ENCODE measurements at regions not wholly inside any gene's neighbourhood (a gene's known extent, or its start where the extent isn't known, plus 50 kb on each side); places are given as distances from the start of the nearest gene placed in this dataset.

DNA sequence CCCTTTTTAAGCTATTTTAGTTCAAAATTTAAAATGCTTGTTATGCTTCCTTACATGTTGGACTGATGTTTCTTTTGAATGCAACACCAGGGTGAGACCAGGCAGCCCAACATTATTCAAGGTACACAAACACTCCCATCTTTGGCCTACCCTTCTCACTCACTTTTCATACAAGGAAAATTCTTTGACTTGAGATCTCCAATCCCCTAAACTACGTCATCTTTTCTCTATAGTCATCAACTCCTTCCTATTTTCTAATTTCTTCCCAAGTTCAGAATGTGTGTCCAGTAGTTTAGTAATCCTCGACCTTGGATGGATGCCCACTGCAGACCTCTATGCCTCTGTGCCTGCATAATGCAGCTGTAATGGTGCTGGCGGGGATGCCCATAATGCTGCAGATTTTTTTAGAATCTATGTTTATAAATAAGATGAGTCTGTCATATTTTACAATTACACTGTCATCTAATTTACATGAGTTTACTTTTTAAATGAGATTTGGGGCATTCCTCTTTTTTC, 108.7 kb downstream of the ID4 start:
- DNase-seq (ENCODE audit: extremely low read depth, insufficient read length) = no peak
- no peaks in the 10 kb centered on the region for H3K36me3 ChIP-seq (ENCODE audit: control insufficient read depth, insufficient read depth, low read length)
- TF ChIP-seq, protein P1, sequence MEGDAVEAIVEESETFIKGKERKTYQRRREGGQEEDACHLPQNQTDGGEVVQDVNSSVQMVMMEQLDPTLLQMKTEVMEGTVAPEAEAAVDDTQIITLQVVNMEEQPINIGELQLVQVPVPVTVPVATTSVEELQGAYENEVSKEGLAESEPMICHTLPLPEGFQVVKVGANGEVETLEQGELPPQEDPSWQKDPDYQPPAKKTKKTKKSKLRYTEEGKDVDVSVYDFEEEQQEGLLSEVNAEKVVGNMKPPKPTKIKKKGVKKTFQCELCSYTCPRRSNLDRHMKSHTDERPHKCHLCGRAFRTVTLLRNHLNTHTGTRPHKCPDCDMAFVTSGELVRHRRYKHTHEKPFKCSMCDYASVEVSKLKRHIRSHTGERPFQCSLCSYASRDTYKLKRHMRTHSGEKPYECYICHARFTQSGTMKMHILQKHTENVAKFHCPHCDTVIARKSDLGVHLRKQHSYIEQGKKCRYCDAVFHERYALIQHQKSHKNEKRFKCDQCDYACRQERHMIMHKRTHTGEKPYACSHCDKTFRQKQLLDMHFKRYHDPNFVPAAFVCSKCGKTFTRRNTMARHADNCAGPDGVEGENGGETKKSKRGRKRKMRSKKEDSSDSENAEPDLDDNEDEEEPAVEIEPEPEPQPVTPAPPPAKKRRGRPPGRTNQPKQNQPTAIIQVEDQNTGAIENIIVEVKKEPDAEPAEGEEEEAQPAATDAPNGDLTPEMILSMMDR (IDR thresholded peaks at IDR 0.05; ENCODE audit: insufficient read depth, low read length, poor library complexity, severe bottlenecking) = no peak
- no peaks in the 10 kb centered on the region for H3K27me3 ChIP-seq (replicated peaks; ENCODE audit: control insufficient read depth, insufficient read depth, low read length)
- no peak overlapping the region for H3K4me3 ChIP-seq (replicated peaks; ENCODE audit: low read depth, low read length)

DNA sequence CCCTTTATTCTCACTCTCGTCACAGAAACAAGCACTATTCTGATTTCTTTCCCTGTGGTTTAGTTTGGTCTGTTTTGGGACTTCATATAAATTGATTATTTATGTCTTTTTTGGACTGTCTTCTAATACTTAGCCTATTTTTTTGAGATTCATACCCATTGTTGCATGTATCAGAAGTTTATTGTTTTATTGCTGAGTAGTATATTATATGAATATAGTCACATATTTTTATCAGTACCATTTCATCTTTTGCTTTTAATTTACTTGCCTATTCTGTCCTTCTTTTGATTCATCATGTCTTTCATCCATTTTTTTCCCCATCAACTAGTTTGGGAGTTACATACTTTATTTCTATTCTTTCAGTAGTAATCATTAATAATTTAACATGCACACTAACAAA, 112.0 kb downstream of the ID4 start:
- Histone ChIP-seq H3K36me3 (ENCODE audit: control insufficient read depth, insufficient read depth, low read length) (no peaks in the 10 kb centered on the region), H3K27me3 (replicated peaks; ENCODE audit: control insufficient read depth, insufficient read depth, low read length) (no peaks in the 10 kb centered on the region), H3K4me3 (replicated peaks; ENCODE audit: low read depth, low read length) (no peak overlapping the region)
- no peak for DNase-seq (ENCODE audit: extremely low read depth, insufficient read length)
- TF ChIP-seq, protein P1 (IDR thresholded peaks at IDR 0.05; ENCODE audit: insufficient read depth, low read length, poor library complexity, severe bottlenecking) = no peak

GRCh38 chr6:19964115-19964514, 126.9 kb downstream of the ID4 start:
- H3K4me3 ChIP-seq (replicated peaks; ENCODE audit: low read depth, low read length) = no peak overlapping the region
- no peaks in the 10 kb centered on the region for H3K27me3 ChIP-seq (replicated peaks; ENCODE audit: control insufficient read depth, insufficient read depth, low read length)
- TF ChIP-seq, protein P1 (IDR thresholded peaks at IDR 0.05; ENCODE audit: insufficient read depth, low read length, poor library complexity, severe bottlenecking) = no peak
- no peak for DNase-seq (ENCODE audit: extremely low read depth, insufficient read length)
- H3K36me3 ChIP-seq (ENCODE audit: control insufficient read depth, insufficient read depth, low read length) = no peaks in the 10 kb centered on the region

DNA sequence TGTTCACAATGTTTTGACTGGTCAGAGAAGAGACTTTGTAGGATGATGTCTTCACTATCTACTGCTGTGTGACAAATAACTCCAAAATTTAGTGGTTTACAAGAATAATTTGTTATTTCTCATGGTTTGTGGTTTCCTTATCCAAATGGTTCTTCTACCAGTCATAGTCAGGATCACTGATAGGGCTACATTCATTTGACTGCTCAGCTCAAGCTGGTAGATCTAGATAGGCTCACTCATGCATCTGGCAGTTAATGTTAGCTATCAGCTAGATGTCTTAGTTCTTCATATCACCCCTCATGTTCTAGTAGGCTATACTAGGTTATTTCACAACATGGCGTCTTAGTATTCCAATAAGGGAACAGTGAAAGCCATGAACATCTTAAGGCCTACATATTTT, 131.0 kb downstream of the ID4 start:
- H3K27me3 ChIP-seq (replicated peaks; ENCODE audit: control insufficient read depth, insufficient read depth, low read length) = no peaks in the 10 kb centered on the region
- TF ChIP-seq, protein P1 (IDR thresholded peaks at IDR 0.05; ENCODE audit: insufficient read depth, low read length, poor library complexity, severe bottlenecking) = no peak

DNA sequence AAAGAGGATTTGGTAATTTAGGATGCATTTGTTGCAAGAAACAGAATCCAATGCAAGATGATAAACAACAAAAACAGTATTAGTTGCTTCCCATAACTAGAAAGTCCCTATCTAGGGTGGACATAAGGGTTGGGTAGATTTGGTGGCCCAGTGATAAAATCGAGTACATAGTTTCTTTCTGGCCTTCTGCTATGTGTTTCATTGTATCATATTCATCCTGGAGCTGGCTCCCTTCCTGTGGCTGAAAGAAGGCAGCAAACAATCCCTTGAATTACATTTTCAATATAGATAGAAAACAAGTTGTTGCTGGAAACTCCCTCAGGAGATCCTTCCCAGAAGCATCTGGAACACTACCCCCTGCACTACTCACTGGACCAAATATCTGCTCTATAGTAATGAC, 135.1 kb downstream of the ID4 start:
- no peaks in the 10 kb centered on the region for H3K36me3 ChIP-seq (ENCODE audit: control insufficient read depth, insufficient read depth, low read length)
- no peak for DNase-seq (ENCODE audit: extremely low read depth, insufficient read length)
- H3K27me3 ChIP-seq (replicated peaks; ENCODE audit: control insufficient read depth, insufficient read depth, low read length) = no peaks in the 10 kb centered on the region; the same call in 1 of the 2 replicates
- TF ChIP-seq, protein P1 (IDR thresholded peaks at IDR 0.05; ENCODE audit: insufficient read depth, low read length, poor library complexity, severe bottlenecking) = no peak
- H3K4me3 ChIP-seq (replicated peaks; ENCODE audit: low read depth, low read length) = no peak overlapping the region

More for the DNA sequence above, 131.0 kb downstream of the ID4 start:
- H3K36me3 ChIP-seq (ENCODE audit: control insufficient read depth, insufficient read depth, low read length) = no peaks in the 10 kb centered on the region
- no peak for DNase-seq (ENCODE audit: extremely low read depth, insufficient read length)
- no peak overlapping the region for H3K4me3 ChIP-seq (replicated peaks; ENCODE audit: low read depth, low read length)

Data from GM06990 (cell line).